Amniotic stem cell (primary cell): ENCODE measurements at regions not wholly inside any gene's neighbourhood (a gene's known extent, or its start where the extent isn't known, plus 50 kb on each side); places are given as distances from the start of the nearest gene placed in this dataset.
"Not testable (repeated sequence)": the region's sequence is repeated elsewhere in the genome, so short reads cannot be mapped to it uniquely, and the experiment has no call there.

Experiments used
- DNase-seq: peaks from one replicate; lab custom pipeline; 2025; lab: John Stamatoyannopoulos, UW

- DNase-seq, result no peak
Observed at GRCh38 chr12:68984796-68985573, 52.0 kb upstream of the CPM start.

- DNase-seq, result not testable (repeated sequence)
Observed at GRCh38 chr12:68997526-68997925, 64.6 kb upstream of the CPM start.

GRCh38 chr12:68998041-68998440 lies 65.1 kb upstream of the CPM start:
- DNase-seq, result no peak

- no peak for DNase-seq
Observed at GRCh38 chr12:69000074-69000473, 67.1 kb upstream of the CPM start.

- no peak for DNase-seq
Observed at GRCh38 chr12:69000540-69001243, 67.7 kb upstream of the CPM start.

- DNase-seq, result no peak
Observed at GRCh38 chr12:69001251-69001650, 68.3 kb upstream of the CPM start.

- DNase-seq, result no peak
Observed at GRCh38 chr12:69002969-69003368, 70.0 kb upstream of the CPM start.

- DNase-seq, result no peak
Observed at GRCh38 chr12:69003991-69004390, 71.0 kb upstream of the CPM start.

- DNase-seq, result peak; percentile 45
Observed at GRCh38 chr12:69007101-69007854, 74.3 kb upstream of the CPM start.

GRCh38 chr12:69007855-69008351 lies 74.9 kb upstream of the CPM start:
- no peak for DNase-seq

- DNase-seq, result no peak
Observed at GRCh38 chr12:69008520-69008919, 75.5 kb upstream of the CPM start.

- DNase-seq, result no peak
Observed at GRCh38 chr12:69014047-69014446, 81.1 kb upstream of the CPM start.

GRCh38 chr12:69015017-69015416 lies 82.0 kb upstream of the CPM start:
- DNase-seq, result no peak

GRCh38 chr12:69015831-69016230 lies 82.9 kb upstream of the CPM start:
- DNase-seq, result no peak

- DNase-seq, result no peak
Observed at GRCh38 chr12:69019082-69019481, 86.1 kb upstream of the CPM start.

- no peak for DNase-seq
Observed at GRCh38 chr12:69019910-69020309, 86.9 kb upstream of the CPM start.

GRCh38 chr12:69022674-69023073 lies 89.7 kb upstream of the CPM start:
- no peak for DNase-seq

- DNase-seq, result no peak
Observed at GRCh38 chr12:69023840-69024239, 90.9 kb upstream of the CPM start.

GRCh38 chr12:69024413-69024812 lies 91.4 kb upstream of the CPM start:
- DNase-seq, result no peak

- DNase-seq, result no peak
Observed at GRCh38 chr12:69024907-69025306, 91.9 kb upstream of the CPM start.

- DNase-seq, result no peak
Observed at GRCh38 chr12:69026336-69026735, 93.4 kb upstream of the CPM start.

- DNase-seq, result no peak
Observed at GRCh38 chr12:69027411-69027881, 94.5 kb upstream of the CPM start.
